ENCODE measurements at regions not wholly inside any gene's neighbourhood (a gene's known extent, or its start where the extent isn't known, plus 50 kb on each side); places are given as distances from the start of the nearest gene placed in this dataset.

DNA sequence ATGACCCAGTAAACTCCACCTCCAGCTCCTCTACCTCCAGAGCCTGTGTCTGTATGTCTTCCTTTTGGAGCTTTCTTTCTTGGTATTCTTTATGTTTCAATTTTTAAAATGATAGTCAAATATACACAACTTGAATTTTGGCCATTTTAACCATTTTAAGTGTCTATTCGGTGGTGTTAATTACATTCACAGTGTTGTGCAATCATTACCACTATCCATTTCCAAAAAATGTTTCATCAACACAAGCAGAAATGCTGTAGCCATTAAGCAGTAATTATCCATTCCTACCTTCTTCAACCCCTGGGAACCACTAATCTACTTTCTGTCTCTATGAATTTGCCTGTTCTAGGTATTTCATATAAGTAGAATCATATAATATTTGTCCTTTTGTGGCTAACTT is 194.5 kb upstream of the TSC22D2 start:
- DNase-seq: no peak
- no peaks in the 10 kb centered on the region for H3K79me2 ChIP-seq (ENCODE audit: control insufficient read depth, insufficient read depth, low read length)
- no peaks in the 10 kb centered on the region for H4K20me1 ChIP-seq (ENCODE audit: control insufficient read depth, insufficient read depth, low read length, poor library complexity, severe bottlenecking)
- H3K27ac ChIP-seq (ENCODE audit: low read length in 2 of 2): no peak overlapping the region
- H2AFZ ChIP-seq (ENCODE audit: insufficient read depth, low read depth, low read length, poor library complexity, severe bottlenecking): no peak overlapping the region
- peaks cover 0 to 7% (median 5%) of the 10 kb centered on the region in 3 donors for H3K9me3 ChIP-seq (ENCODE audit: control extremely low read depth in 1 of 3, control insufficient read depth in 2 of 3, insufficient read depth in 1 of 3, low read length in 2 of 3)
- intact Hi-C loops (cut with micrococcal nuclease): no loop called here
- Mint-ChIP-seq H3K9me3 (ENCODE audit: insufficient read depth) (no peaks in the 10 kb centered on the region), H3K27ac (no peak overlapping the region), H3K4me3 (no peak overlapping the region), H3K27me3 (peaks cover 47% of the 10 kb centered on the region), H3K4me1 (no peaks in the 10 kb centered on the region)
- H3K9ac ChIP-seq (ENCODE audit: low read length): no peak overlapping the region
- POLR2A ChIA-PET: no interaction called here
- no CpG with 5 or more reads among the region's 1 CpG for whole genome bisulfite sequencing (ENCODE audit: insufficient coverage)
- no peak for ATAC-seq (ENCODE audit: low read depth)
- CTCF ChIA-PET: interaction anchor here (1.3 to 2.0 kb wide), 3 partner anchors 10 to 72 kb away, joined by 3 to 10 read pairs (median 3); no protein-coding TSS in a partner anchor
- H3K4me3 ChIP-seq (ENCODE audit: control extremely low read depth in 1 of 5, extremely low read depth in 1 of 5, insufficient read depth in 1 of 5, low read depth in 2 of 5, low read length in 4 of 5): no peak overlapping the region
- TF ChIP-seq, protein P1, sequence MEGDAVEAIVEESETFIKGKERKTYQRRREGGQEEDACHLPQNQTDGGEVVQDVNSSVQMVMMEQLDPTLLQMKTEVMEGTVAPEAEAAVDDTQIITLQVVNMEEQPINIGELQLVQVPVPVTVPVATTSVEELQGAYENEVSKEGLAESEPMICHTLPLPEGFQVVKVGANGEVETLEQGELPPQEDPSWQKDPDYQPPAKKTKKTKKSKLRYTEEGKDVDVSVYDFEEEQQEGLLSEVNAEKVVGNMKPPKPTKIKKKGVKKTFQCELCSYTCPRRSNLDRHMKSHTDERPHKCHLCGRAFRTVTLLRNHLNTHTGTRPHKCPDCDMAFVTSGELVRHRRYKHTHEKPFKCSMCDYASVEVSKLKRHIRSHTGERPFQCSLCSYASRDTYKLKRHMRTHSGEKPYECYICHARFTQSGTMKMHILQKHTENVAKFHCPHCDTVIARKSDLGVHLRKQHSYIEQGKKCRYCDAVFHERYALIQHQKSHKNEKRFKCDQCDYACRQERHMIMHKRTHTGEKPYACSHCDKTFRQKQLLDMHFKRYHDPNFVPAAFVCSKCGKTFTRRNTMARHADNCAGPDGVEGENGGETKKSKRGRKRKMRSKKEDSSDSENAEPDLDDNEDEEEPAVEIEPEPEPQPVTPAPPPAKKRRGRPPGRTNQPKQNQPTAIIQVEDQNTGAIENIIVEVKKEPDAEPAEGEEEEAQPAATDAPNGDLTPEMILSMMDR (IDR thresholded peaks at IDR 0.05): no peak
- no peak for TF ChIP-seq EZH2 (IDR thresholded peaks at IDR 0.05; ENCODE audit: borderline replicate concordance, insufficient read depth, low read depth, low read length, poor library complexity, severe bottlenecking)
- peaks cover 0 to 9% (median 2%) of the 10 kb centered on the region in 4 experiments for H3K27me3 ChIP-seq (replicated peaks in 1 of 4; ENCODE audit: control extremely low read depth in 1 of 4, control insufficient read depth in 3 of 4, insufficient read depth in 4 of 4, low read length in 3 of 4)
- no peaks in the 10 kb centered on the region for H3K4me1 ChIP-seq (ENCODE audit: control insufficient read depth in 2 of 2, insufficient read depth in 2 of 2, low read length in 2 of 2)
- no peaks in the 10 kb centered on the region for H3K36me3 ChIP-seq (replicated peaks in 1 of 2; ENCODE audit: control extremely low read depth in 1 of 2, control insufficient read depth in 1 of 2, extremely low read depth in 1 of 2, insufficient read depth in 2 of 2, low read length in 1 of 2)
- H3K4me2 ChIP-seq (replicated peaks; ENCODE audit: low read depth, low read length, poor library complexity, severe bottlenecking): no peak overlapping the region

GRCh38 chr3:150210461-150211110 is 197.5 kb upstream of the TSC22D2 start:
- Histone ChIP-seq H3K4me1 (ENCODE audit: control insufficient read depth in 2 of 2, insufficient read depth in 2 of 2, low read length in 2 of 2) (no peaks in the 10 kb centered on the region), H3K4me2 (replicated peaks; ENCODE audit: low read depth, low read length, poor library complexity, severe bottlenecking) (no peak overlapping the region), H3K27me3 (replicated peaks in 1 of 4; ENCODE audit: control extremely low read depth in 1 of 4, control insufficient read depth in 3 of 4, insufficient read depth in 4 of 4, low read length in 3 of 4) (peaks cover 0 to 10% (median 1%) of the 10 kb centered on the region in 4 experiments), H3K9ac (ENCODE audit: low read length) (no peak overlapping the region), H3K9me3 (ENCODE audit: control extremely low read depth in 1 of 3, control insufficient read depth in 2 of 3, insufficient read depth in 1 of 3, low read length in 2 of 3) (no peaks in the 10 kb centered on the region), H2AFZ (ENCODE audit: insufficient read depth, low read depth, low read length, poor library complexity, severe bottlenecking) (no peak overlapping the region), H3K27ac (ENCODE audit: low read length in 2 of 2) (no peak overlapping the region), H3K4me3 (ENCODE audit: control extremely low read depth in 1 of 5, extremely low read depth in 1 of 5, insufficient read depth in 1 of 5, low read depth in 2 of 5, low read length in 4 of 5) (no peak overlapping the region), H3K79me2 (ENCODE audit: control insufficient read depth, insufficient read depth, low read length) (no peaks in the 10 kb centered on the region), H4K20me1 (ENCODE audit: control insufficient read depth, insufficient read depth, low read length, poor library complexity, severe bottlenecking) (no peaks in the 10 kb centered on the region), H3K36me3 (replicated peaks in 1 of 2; ENCODE audit: control extremely low read depth in 1 of 2, control insufficient read depth in 1 of 2, extremely low read depth in 1 of 2, insufficient read depth in 2 of 2, low read length in 1 of 2) (no peaks in the 10 kb centered on the region)
- Mint-ChIP-seq H3K9me3 (ENCODE audit: insufficient read depth) (no peaks in the 10 kb centered on the region), H3K27ac (no peak overlapping the region), H3K4me1 (no peaks in the 10 kb centered on the region), H3K27me3 (peaks cover 32% of the 10 kb centered on the region), H3K4me3 (no peak overlapping the region)
- 65% methylated on average over 4 of the region's 4 CpGs for WGBS (ENCODE audit: insufficient coverage)
- no peak for ATAC-seq (ENCODE audit: low read depth)
- TF ChIP-seq EZH2 (IDR thresholded peaks at IDR 0.05; ENCODE audit: borderline replicate concordance, insufficient read depth, low read depth, low read length, poor library complexity, severe bottlenecking): no peak
- TF ChIP-seq, protein P1 (IDR thresholded peaks at IDR 0.05): no peak
- ChIA-PET POLR2A (no interaction called here), CTCF (interaction anchor here (1.8 kb wide), 1 partner anchor 10 kb away, joined by 5 read pairs; no protein-coding TSS in a partner anchor)
- DNase-seq: no peak
- intact Hi-C loops (cut with micrococcal nuclease): no loop called here
